ENCODE measurements at regions not wholly inside any gene's neighbourhood (a gene's known extent, or its start where the extent isn't known, plus 50 kb on each side); places are given as distances from the start of the nearest gene placed in this dataset.

- DNase-seq (ENCODE audit: low spot score) (no peak), ATAC-seq (ENCODE audit: low FRiP score) (no peak)
- TF ChIP-seq, protein P1, sequence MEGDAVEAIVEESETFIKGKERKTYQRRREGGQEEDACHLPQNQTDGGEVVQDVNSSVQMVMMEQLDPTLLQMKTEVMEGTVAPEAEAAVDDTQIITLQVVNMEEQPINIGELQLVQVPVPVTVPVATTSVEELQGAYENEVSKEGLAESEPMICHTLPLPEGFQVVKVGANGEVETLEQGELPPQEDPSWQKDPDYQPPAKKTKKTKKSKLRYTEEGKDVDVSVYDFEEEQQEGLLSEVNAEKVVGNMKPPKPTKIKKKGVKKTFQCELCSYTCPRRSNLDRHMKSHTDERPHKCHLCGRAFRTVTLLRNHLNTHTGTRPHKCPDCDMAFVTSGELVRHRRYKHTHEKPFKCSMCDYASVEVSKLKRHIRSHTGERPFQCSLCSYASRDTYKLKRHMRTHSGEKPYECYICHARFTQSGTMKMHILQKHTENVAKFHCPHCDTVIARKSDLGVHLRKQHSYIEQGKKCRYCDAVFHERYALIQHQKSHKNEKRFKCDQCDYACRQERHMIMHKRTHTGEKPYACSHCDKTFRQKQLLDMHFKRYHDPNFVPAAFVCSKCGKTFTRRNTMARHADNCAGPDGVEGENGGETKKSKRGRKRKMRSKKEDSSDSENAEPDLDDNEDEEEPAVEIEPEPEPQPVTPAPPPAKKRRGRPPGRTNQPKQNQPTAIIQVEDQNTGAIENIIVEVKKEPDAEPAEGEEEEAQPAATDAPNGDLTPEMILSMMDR (IDR thresholded peaks at IDR 0.05): no peak
These were observed 91.2 kb downstream of the RBFOX3 start for GRCh38 chr17:79519601-79520000.

GRCh38 chr17:79518585-79519523 is 92.0 kb downstream of the RBFOX3 start:
- TF ChIP-seq, protein P1 (IDR thresholded peaks at IDR 0.05): no peak

GRCh38 chr17:79517827-79518584 is 92.8 kb downstream of the RBFOX3 start:
- no peak for ATAC-seq (ENCODE audit: low FRiP score)

More at GRCh38 chr17:79518585-79519523, 92.0 kb downstream of the RBFOX3 start:
- ATAC-seq (ENCODE audit: low FRiP score) (no peak), DNase-seq (ENCODE audit: low spot score) (no peak)

DNA sequence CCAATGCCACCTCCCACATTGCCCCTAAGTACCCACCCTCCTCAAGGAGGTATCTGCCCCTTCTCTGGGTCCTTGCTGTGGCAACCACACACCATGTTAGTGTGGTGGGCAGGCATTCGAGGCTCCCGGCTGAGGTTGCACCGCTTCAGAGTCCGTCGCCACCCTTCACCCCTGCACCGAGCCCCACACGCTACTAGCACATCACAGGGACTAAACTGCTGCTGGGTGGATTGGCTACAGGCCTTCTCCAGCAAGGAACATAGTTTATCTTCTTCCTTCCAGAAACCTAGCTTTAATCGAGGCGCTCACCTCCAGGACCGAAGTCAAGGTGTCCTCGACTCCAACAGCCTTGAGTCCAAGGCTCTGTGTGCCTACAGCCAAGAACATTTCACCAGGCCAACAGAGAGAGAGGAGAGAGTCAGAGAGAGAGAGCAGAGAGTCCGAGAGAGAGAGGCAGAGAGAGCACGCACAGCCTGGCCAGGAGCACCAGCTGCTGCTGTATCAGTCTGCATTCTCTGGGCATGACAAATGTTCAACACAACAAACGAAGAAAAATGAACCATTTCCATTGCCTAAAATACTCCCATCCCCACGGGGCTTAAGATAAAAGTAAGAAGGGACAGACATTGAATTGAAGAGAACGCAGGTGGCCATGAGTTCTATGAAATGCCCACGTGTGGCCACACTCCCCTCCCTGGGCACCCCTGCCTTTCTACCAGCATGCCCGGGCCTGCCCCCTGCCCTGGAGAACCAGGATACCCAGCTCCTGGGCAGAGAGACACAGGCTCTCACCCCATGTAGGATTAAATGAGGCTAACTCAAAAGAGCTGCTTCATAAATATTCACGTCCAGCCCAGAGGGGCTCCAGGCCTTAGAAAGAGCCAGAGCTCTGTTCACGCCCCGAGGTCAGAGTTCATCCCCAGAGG is 94.9 kb downstream of the RBFOX3 start:
- DNase-seq (ENCODE audit: low spot score) (no peak), ATAC-seq (ENCODE audit: low FRiP score) (no peak)
- TF ChIP-seq, protein P1 (IDR thresholded peaks at IDR 0.05): no peak

More at GRCh38 chr17:79517827-79518584, 92.8 kb downstream of the RBFOX3 start:
- TF ChIP-seq, protein P1 (IDR thresholded peaks at IDR 0.05): no peak
- no peak for DNase-seq (ENCODE audit: low spot score)

GRCh38 chr17:79515110-79515509 is 95.7 kb downstream of the RBFOX3 start:
- TF ChIP-seq, protein P1 (IDR thresholded peaks at IDR 0.05): no peak
- DNase-seq (ENCODE audit: low spot score): no peak
- ATAC-seq (ENCODE audit: low FRiP score): no peak

DNA sequence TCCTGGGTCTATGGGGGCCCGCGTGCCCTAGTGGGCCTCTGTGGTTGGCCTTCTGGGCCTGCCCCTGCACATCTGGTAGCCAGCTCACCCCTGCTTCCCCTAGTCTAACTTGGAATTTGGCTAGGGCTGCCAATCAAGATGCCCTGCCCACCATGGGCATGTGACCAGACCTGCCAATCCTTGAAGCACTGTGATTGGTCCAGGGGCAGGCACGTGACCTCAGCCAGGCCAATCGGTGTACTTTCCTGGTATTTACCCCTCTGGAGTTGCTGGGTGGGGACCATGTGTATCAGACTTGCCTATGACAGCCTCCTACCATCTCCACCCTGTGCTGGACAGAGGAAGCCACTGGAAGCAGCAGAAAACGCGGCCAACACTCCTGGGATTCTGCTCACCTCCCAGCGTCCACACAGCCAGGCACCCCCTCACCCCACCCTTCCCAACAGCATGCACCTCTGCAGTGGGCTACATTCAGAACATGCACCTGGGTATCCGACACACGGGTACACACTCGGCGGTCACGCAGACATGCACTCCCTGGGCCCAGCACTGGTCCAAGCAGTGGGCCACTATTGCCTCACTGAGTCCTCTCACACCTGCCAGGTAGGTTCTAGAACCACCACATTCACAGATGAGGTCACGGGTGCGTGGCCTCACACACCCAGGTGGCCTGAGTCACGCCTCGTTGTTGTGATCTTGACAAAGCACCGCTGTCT is 96.9 kb downstream of the RBFOX3 start:
- DNase-seq (ENCODE audit: low spot score) (no peak), ATAC-seq (ENCODE audit: low FRiP score) (no peak)
- TF ChIP-seq, protein P1 (IDR thresholded peaks at IDR 0.05): no peak
